Omental fat pad (tissue), 3 donors: ENCODE measurements at regions not wholly inside any gene's neighbourhood (a gene's known extent, or its start where the extent isn't known, plus 50 kb on each side); places are given as distances from the start of the nearest gene placed in this dataset.

Source experiments
- ATAC-seq: fragments of 150-250 bp; one replicate; pipeline ENCODE4 v1.9.1; 2016; ENCODE audit warnings: mild to moderate bottlenecking, moderate library complexity; ENCODE audit not compliant: low FRiP score
- DNase-seq: peaks from one replicate; pipeline ENCODE4 v3.0.0-alpha.2; 2019; ENCODE audit warnings: low spot score
- CTCF ChIP-seq, 3 donors: fragments of 450-650 bp; IDR thresholded peaks; one replicate each; pipeline ENCODE4 v1.5.1; 2016 to 2017; ENCODE audit warnings: antibody characterized with exemption in 3 of 3, mild to moderate bottlenecking in 3 of 3, moderate library complexity in 2 of 3

- no peak for TF ChIP-seq CTCF (IDR thresholded peaks at IDR 0.05)
- no peak for DNase-seq
- no peak for ATAC-seq
Observed at GRCh38 chr13:53901593-53901992, 873.0 kb downstream of the OLFM4 start.

GRCh38 chr13:53907891-53908290 lies 879.3 kb downstream of the OLFM4 start:
- no peak for ATAC-seq
- no peak for DNase-seq
- no peak for TF ChIP-seq CTCF (IDR thresholded peaks at IDR 0.05)

GRCh38 chr13:53920916-53921315 lies 892.3 kb downstream of the OLFM4 start:
- no peak for ATAC-seq
- TF ChIP-seq CTCF (IDR thresholded peaks at IDR 0.05), result no peak
- DNase-seq, result no peak

GRCh38 chr13:53921473-53921872 lies 892.9 kb downstream of the OLFM4 start:
- no peak for TF ChIP-seq CTCF (IDR thresholded peaks at IDR 0.05)
- ATAC-seq, result no peak
- DNase-seq, result no peak

GRCh38 chr13:53941588-53942190 lies 913.1 kb downstream of the OLFM4 start:
- no peak for ATAC-seq
- TF ChIP-seq CTCF (IDR thresholded peaks at IDR 0.05), result no peak

GRCh38 chr13:53946500-53946899 lies 917.9 kb downstream of the OLFM4 start:
- DNase-seq, result no peak
- ATAC-seq, result no peak
- no peak for TF ChIP-seq CTCF (IDR thresholded peaks at IDR 0.05)

More at GRCh38 chr13:53941588-53942190, 913.1 kb downstream of the OLFM4 start:
- no peak for DNase-seq

- ATAC-seq, result no peak
- DNase-seq, result no peak
- TF ChIP-seq CTCF (IDR thresholded peaks at IDR 0.05), result no peak
Observed at GRCh38 chr13:53953183-53953582, 924.6 kb downstream of the OLFM4 start.
